Astrocyte (in vitro differentiated cells and primary cell): ENCODE measurements at regions not wholly inside any gene's neighbourhood (a gene's known extent, or its start where the extent isn't known, plus 50 kb on each side); places are given as distances from the start of the nearest gene placed in this dataset.

Experiments
- DNase-seq: peaks from one replicate; pipeline ENCODE4 v3.0.0-alpha.2; 2010; ENCODE audit warnings: low read depth
- FAIRE-seq: peaks from 2 replicates; lab custom pipeline; 2011; peaks lifted over from hg19 to GRCh38; lab: Jason Lieb, UNC
- H2AFZ ChIP-seq: 2 replicates; pipeline ENCODE4 v1.6.0; 2012; ENCODE audit warnings: low read depth, low read length, inconsistent platforms
- H3K27ac ChIP-seq: 2 replicates; pipeline ENCODE4 v1.5.1; 2011; ENCODE audit warnings: low read depth, low read length, inconsistent platforms
- H3K27me3 ChIP-seq: 2 replicates; pipeline ENCODE4 v1.6.0; 2011; ENCODE audit warnings: low read length, inconsistent platforms; ENCODE audit not compliant: insufficient read depth
- H3K36me3 ChIP-seq: 2 replicates; pipeline ENCODE4 v1.5.1; 2011; ENCODE audit warnings: low read length, inconsistent platforms; ENCODE audit not compliant: insufficient read depth
- H3K4me1 ChIP-seq: 2 replicates; pipeline ENCODE4 v1.5.1; 2011; ENCODE audit warnings: low read length, inconsistent platforms; ENCODE audit not compliant: insufficient read depth
- H3K4me2 ChIP-seq: 2 replicates; pipeline ENCODE4 v1.6.0; 2012; ENCODE audit warnings: low read length, inconsistent platforms
- H3K4me3 ChIP-seq: 2 replicates; pipeline ENCODE4 v1.5.1; 2011; ENCODE audit warnings: low read depth, mild to moderate bottlenecking, low read length, inconsistent platforms; ENCODE audit not compliant: insufficient read depth
- H3K79me2 ChIP-seq: 2 replicates; pipeline ENCODE4 v1.6.0; 2012; ENCODE audit warnings: mild to moderate bottlenecking, low read length, inconsistent platforms; ENCODE audit not compliant: insufficient read depth
- H3K9ac ChIP-seq: 2 replicates; pipeline ENCODE4 v1.6.0; 2012; ENCODE audit warnings: mild to moderate bottlenecking, low read length, inconsistent platforms
- H3K9me3 ChIP-seq: 2 replicates; pipeline ENCODE4 v1.5.1; 2012; ENCODE audit warnings: low read depth, mild to moderate bottlenecking, low read length, inconsistent platforms; ENCODE audit not compliant: insufficient read depth
- H4K20me1 ChIP-seq: 2 replicates; pipeline ENCODE4 v1.6.0; 2012; ENCODE audit warnings: low read length, inconsistent platforms; ENCODE audit not compliant: insufficient read depth
- H3K27ac Mint-ChIP-seq: one replicate; pipeline ENCODE4 v1.8.0; 2021; ENCODE audit warnings: mild to moderate bottlenecking, mixed read lengths; ENCODE audit not compliant: unreplicated experiment
- H3K27me3 Mint-ChIP-seq: one replicate; pipeline ENCODE4 v1.8.0; 2021; ENCODE audit warnings: low read depth, mixed read lengths; ENCODE audit not compliant: unreplicated experiment
- H3K36me3 Mint-ChIP-seq: one replicate; pipeline ENCODE4 v1.8.0; 2021; ENCODE audit warnings: low read depth, mixed read lengths; ENCODE audit not compliant: unreplicated experiment
- H3K4me1 Mint-ChIP-seq: one replicate; pipeline ENCODE4 v1.8.0; 2021; ENCODE audit warnings: low read depth, mixed read lengths; ENCODE audit not compliant: unreplicated experiment
- H3K4me3 Mint-ChIP-seq: one replicate; pipeline ENCODE4 v1.8.0; 2021; ENCODE audit warnings: mild to moderate bottlenecking, moderate library complexity, mixed read lengths; ENCODE audit not compliant: unreplicated experiment
- H3K9me3 Mint-ChIP-seq: one replicate; pipeline ENCODE4 v1.8.0; 2021; ENCODE audit warnings: mild to moderate bottlenecking, mixed read lengths; ENCODE audit not compliant: unreplicated experiment
- EZH2 ChIP-seq: IDR thresholded peaks from 2 replicates; pipeline ENCODE4 v1.6.1; 2012; ENCODE audit warnings: mild to moderate bottlenecking, low read length, inconsistent platforms; ENCODE audit not compliant: insufficient read depth
- TF ChIP-seq, protein P1 (sequence below): IDR thresholded peaks from 2 replicates; pipeline ENCODE4 v1.5.1; 2011; ENCODE audit warnings: low read depth, mild to moderate bottlenecking, inconsistent platforms, low read length, moderate library complexity; ENCODE audit not compliant: insufficient read depth

DNA sequence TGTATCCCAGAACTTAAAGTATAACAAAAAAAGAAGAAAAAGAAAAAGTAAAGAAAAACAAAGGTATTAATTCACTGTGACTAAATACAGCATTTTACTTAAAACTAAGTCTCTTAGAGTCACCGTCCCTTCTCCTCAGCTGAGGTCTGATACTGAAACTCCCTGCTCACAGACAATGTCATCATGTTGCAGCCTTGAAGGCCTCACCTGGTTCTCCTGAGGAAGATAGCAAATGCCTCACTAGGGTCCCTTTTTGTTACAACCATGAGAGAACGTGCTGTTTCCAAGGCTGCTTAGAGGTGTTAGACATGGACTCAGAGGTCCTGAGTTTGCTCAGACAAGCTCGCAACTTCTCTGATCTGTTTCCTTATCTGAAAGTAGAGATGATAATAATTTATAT is 357.2 kb downstream of the MTRR start:
- Mint-ChIP-seq H3K9me3 (peaks cover 6% of the 10 kb centered on the region), H3K27ac (no peak overlapping the region), H3K27me3 (no peaks in the 10 kb centered on the region), H3K36me3 (no peaks in the 10 kb centered on the region), H3K4me3 (no peak overlapping the region), H3K4me1 (peaks cover 6% of the 10 kb centered on the region)
- H3K9ac ChIP-seq, result no peak overlapping the region
- H3K36me3 ChIP-seq, result no peaks in the 10 kb centered on the region
- no peaks in the 10 kb centered on the region for H3K9me3 ChIP-seq
- no peak overlapping the region for H3K27ac ChIP-seq
- no peaks in the 10 kb centered on the region for H3K79me2 ChIP-seq
- DNase-seq (no peak), FAIRE-seq (no peak)
- no peaks in the 10 kb centered on the region for H4K20me1 ChIP-seq
- H3K4me3 ChIP-seq, result no peak overlapping the region
- no peaks in the 10 kb centered on the region for H3K27me3 ChIP-seq
- H3K4me1 ChIP-seq, result no peaks in the 10 kb centered on the region
- H2AFZ ChIP-seq, result no peak overlapping the region
- H3K4me2 ChIP-seq, result no peak overlapping the region
- TF ChIP-seq, protein P1, sequence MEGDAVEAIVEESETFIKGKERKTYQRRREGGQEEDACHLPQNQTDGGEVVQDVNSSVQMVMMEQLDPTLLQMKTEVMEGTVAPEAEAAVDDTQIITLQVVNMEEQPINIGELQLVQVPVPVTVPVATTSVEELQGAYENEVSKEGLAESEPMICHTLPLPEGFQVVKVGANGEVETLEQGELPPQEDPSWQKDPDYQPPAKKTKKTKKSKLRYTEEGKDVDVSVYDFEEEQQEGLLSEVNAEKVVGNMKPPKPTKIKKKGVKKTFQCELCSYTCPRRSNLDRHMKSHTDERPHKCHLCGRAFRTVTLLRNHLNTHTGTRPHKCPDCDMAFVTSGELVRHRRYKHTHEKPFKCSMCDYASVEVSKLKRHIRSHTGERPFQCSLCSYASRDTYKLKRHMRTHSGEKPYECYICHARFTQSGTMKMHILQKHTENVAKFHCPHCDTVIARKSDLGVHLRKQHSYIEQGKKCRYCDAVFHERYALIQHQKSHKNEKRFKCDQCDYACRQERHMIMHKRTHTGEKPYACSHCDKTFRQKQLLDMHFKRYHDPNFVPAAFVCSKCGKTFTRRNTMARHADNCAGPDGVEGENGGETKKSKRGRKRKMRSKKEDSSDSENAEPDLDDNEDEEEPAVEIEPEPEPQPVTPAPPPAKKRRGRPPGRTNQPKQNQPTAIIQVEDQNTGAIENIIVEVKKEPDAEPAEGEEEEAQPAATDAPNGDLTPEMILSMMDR, result no peak
- no peak for TF ChIP-seq EZH2

DNA sequence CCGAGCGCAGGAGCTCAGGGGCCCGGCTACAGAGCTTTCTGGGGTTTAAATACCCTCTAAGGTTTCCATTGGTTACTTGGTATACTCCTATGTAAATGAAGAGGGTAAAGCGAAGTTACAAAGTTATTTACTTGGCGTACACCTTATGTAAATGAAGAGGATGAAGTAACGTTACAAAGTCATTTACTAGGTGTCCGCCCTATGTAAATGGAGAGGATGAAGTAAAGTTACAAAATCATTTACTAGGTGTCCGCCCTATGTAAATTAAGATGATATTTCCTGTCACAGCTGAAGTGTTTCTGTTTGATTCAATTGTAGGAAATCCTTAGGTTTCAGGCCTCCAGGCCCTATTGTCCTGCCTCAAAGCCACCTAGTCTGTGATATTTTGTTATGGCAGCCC is 358.2 kb downstream of the MTRR start:
- Histone ChIP-seq H3K79me2 (no peaks in the 10 kb centered on the region), H3K9me3 (no peaks in the 10 kb centered on the region), H4K20me1 (no peaks in the 10 kb centered on the region), H3K4me1 (no peaks in the 10 kb centered on the region), H3K4me3 (no peak overlapping the region), H3K36me3 (no peaks in the 10 kb centered on the region), H2AFZ (no peak overlapping the region), H3K27me3 (no peaks in the 10 kb centered on the region), H3K27ac (no peak overlapping the region), H3K9ac (no peak overlapping the region), H3K4me2 (no peak overlapping the region)
- H3K36me3 Mint-ChIP-seq, result no peaks in the 10 kb centered on the region
- no peaks in the 10 kb centered on the region for H3K27me3 Mint-ChIP-seq
- TF ChIP-seq, protein P1, result no peak
- TF ChIP-seq EZH2, result no peak
- H3K27ac Mint-ChIP-seq, result no peak overlapping the region
- no peak overlapping the region for H3K4me3 Mint-ChIP-seq
- FAIRE-seq, result no peak
- DNase-seq, result no peak
- H3K9me3 Mint-ChIP-seq, result peaks cover 4% of the 10 kb centered on the region
- H3K4me1 Mint-ChIP-seq, result peaks cover 6% of the 10 kb centered on the region

DNA sequence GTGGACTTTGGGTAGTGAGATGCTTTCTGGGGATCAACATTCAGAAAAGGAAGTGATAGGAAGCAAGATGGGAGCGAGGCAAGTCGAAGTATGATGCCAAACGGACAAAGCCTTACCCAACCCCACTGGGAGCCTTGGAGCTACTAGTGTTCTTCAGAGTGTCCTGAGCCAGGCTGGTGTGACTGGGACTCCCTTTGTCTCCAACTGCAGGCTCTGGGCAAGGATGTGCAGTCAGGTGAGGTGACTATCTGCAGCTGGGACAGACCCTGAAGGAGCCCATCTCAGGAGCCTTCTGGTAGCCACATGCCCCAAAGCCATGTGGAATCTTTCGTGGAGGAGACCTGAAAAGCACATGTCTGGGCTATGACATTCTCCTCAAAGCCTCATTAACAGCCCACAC is 360.6 kb downstream of the MTRR start:
- H3K4me1 Mint-ChIP-seq, result peaks cover 6% of the 10 kb centered on the region
- no peaks in the 10 kb centered on the region for H4K20me1 ChIP-seq
- no peak overlapping the region for H3K27ac Mint-ChIP-seq
- H3K79me2 ChIP-seq, result no peaks in the 10 kb centered on the region
- peaks cover 1% of the 10 kb centered on the region for H3K27me3 Mint-ChIP-seq
- no peaks in the 10 kb centered on the region for H3K4me1 ChIP-seq
- FAIRE-seq (no peak), DNase-seq (no peak)
- H3K27ac ChIP-seq, result no peak overlapping the region
- no peaks in the 10 kb centered on the region for H3K9me3 ChIP-seq
- no peak overlapping the region for H3K9ac ChIP-seq
- H3K4me3 ChIP-seq, result no peak overlapping the region
- no peak overlapping the region for H3K4me3 Mint-ChIP-seq
- H3K9me3 Mint-ChIP-seq, result peaks cover 4% of the 10 kb centered on the region
- no peak overlapping the region for H3K4me2 ChIP-seq
- no peaks in the 10 kb centered on the region for H3K36me3 ChIP-seq
- no peaks in the 10 kb centered on the region for H3K36me3 Mint-ChIP-seq
- H2AFZ ChIP-seq, result no peak overlapping the region
- no peaks in the 10 kb centered on the region for H3K27me3 ChIP-seq
- TF ChIP-seq EZH2, result no peak
- TF ChIP-seq, protein P1, result no peak
